Uterus (tissue), 3 donors: ENCODE measurements at regions not wholly inside any gene's neighbourhood (a gene's known extent, or its start where the extent isn't known, plus 50 kb on each side); places are given as distances from the start of the nearest gene placed in this dataset.

Experiments used
- DNase-seq, 2 donors: peaks; one replicate each; pipeline ENCODE4 v3.0.0-alpha.2; 2019 to 2020
- H3K27ac ChIP-seq, 2 donors: fragments of 200-600 bp; sonication (generic); 1 replicate in 1 of 2; 2 replicates in 1 of 2; pipeline ENCODE4 v1.5.1; 2016 to 2018
- H3K27me3 ChIP-seq, 2 donors: fragments of 200-600 bp; sonication (generic); one replicate each; pipeline ENCODE4 v1.5.1; 2018 to 2019; ENCODE audit warnings: control low read depth in 1 of 2
- H3K36me3 ChIP-seq, 2 donors: fragments of 200-600 bp; sonication (generic); one replicate each; pipeline ENCODE4 v1.5.1; 2019; ENCODE audit warnings: control low read depth in 1 of 2
- H3K4me1 ChIP-seq, 2 donors: fragments of 200-600 bp; sonication (generic); one replicate each; pipeline ENCODE4 v1.5.1; 2018 to 2019; ENCODE audit warnings: control low read depth in 1 of 2
- H3K4me3 ChIP-seq, 2 donors: fragments of 200-600 bp; sonication (generic); 1 replicate in 1 of 2; 2 replicates in 1 of 2; pipeline ENCODE4 v1.5.1; 2018 to 2019; ENCODE audit warnings: mild to moderate bottlenecking in 1 of 2
- H3K9me3 ChIP-seq, 2 donors: fragments of 200-600 bp; sonication (generic); one replicate each; pipeline ENCODE4 v1.5.1; 2019; ENCODE audit warnings: control low read depth in 1 of 2
- CTCF ChIP-seq, 4 experiments: fragments of 200-600 bp in 2 of 4; fragments of 450-650 bp in 2 of 4; sonication (generic) in 2 of 4; IDR thresholded peaks; one replicate each; pipeline ENCODE4 v1.5.1; 2016 to 2019; ENCODE audit warnings: antibody characterized with exemption in 4 of 4, mild to moderate bottlenecking in 2 of 4, moderate library complexity in 1 of 4
- POLR2A ChIP-seq, 2 donors: fragments of 450-650 bp; IDR thresholded peaks; one replicate each; pipeline ENCODE4 v1.6.1; 2016; ENCODE audit warnings: antibody characterized with exemption in 2 of 2, mild to moderate bottlenecking in 1 of 2, moderate library complexity in 1 of 2
- intact Hi-C: fragments of 100-400 bp; cut with DNase I; formaldehyde crosslinking; loops from one replicate; pipeline ENCODE4 v1.15.1; 2023; ENCODE audit warnings: low total_unique reads
- donor health status: DM: yes; HTN: yes; CAD: no.

GRCh38 chr12:126069549-126070165 lies 1004.4 kb downstream of the AACS start:
- intact Hi-C loops = no loop called here
- H3K36me3 ChIP-seq = no peaks in the 10 kb centered on the region
- no peak overlapping the region for H3K4me3 ChIP-seq
- no peak overlapping the region for H3K27ac ChIP-seq
- no peak for DNase-seq
- TF ChIP-seq CTCF (IDR thresholded peaks at IDR 0.05) = no peak
- no peak for TF ChIP-seq POLR2A (IDR thresholded peaks at IDR 0.05)
- H3K9me3 ChIP-seq = peaks cover 0 to 3% of the 10 kb centered on the region in 2 donors
- no peaks in the 10 kb centered on the region for H3K27me3 ChIP-seq
- H3K4me1 ChIP-seq = no peaks in the 10 kb centered on the region

GRCh38 chr12:126076515-126076914 lies 1011.3 kb downstream of the AACS start:
- Histone ChIP-seq H3K27me3 (no peaks in the 10 kb centered on the region), H3K4me3 (no peak overlapping the region), H3K4me1 (no peaks in the 10 kb centered on the region), H3K9me3 (no peaks in the 10 kb centered on the region), H3K36me3 (no peaks in the 10 kb centered on the region), H3K27ac (no peak overlapping the region)
- no peak for DNase-seq
- intact Hi-C loops = no loop called here
- TF ChIP-seq POLR2A (IDR thresholded peaks at IDR 0.05) (no peak), CTCF (IDR thresholded peaks at IDR 0.05) (no peak)

- DNase-seq = no peak
- no peaks in the 10 kb centered on the region for H3K36me3 ChIP-seq
- H3K27me3 ChIP-seq = no peaks in the 10 kb centered on the region
- H3K27ac ChIP-seq = no peak overlapping the region
- intact Hi-C loops = no loop called here
- TF ChIP-seq POLR2A (IDR thresholded peaks at IDR 0.05) = no peak
- no peak for TF ChIP-seq CTCF (IDR thresholded peaks at IDR 0.05)
- no peaks in the 10 kb centered on the region for H3K9me3 ChIP-seq
- no peak overlapping the region for H3K4me3 ChIP-seq
- H3K4me1 ChIP-seq = no peaks in the 10 kb centered on the region
These were observed 1018.7 kb downstream of the AACS start for GRCh38 chr12:126083926-126084325.

- H3K27me3 ChIP-seq = no peaks in the 10 kb centered on the region
- intact Hi-C loops = no loop called here
- no peak for DNase-seq
- H3K4me3 ChIP-seq = no peak overlapping the region
- TF ChIP-seq CTCF (IDR thresholded peaks at IDR 0.05) (no peak), POLR2A (IDR thresholded peaks at IDR 0.05) (no peak)
- no peaks in the 10 kb centered on the region for H3K9me3 ChIP-seq
- no peaks in the 10 kb centered on the region for H3K36me3 ChIP-seq
- no peaks in the 10 kb centered on the region for H3K4me1 ChIP-seq
- H3K27ac ChIP-seq = no peak overlapping the region
These were observed 1019.2 kb downstream of the AACS start for GRCh38 chr12:126084480-126084879.

- Histone ChIP-seq H3K27me3 (no peaks in the 10 kb centered on the region), H3K36me3 (no peaks in the 10 kb centered on the region), H3K27ac (no peak overlapping the region), H3K4me3 (no peak overlapping the region), H3K4me1 (no peaks in the 10 kb centered on the region), H3K9me3 (no peaks in the 10 kb centered on the region)
- DNase-seq = no peak
- intact Hi-C loops = no loop called here
- TF ChIP-seq POLR2A (IDR thresholded peaks at IDR 0.05) (no peak), CTCF (IDR thresholded peaks at IDR 0.05) (no peak)
These were observed 1021.0 kb downstream of the AACS start for GRCh38 chr12:126086242-126086641.
